OCI-LY7 (cell line): ENCODE measurements at regions not wholly inside any gene's neighbourhood (a gene's known extent, or its start where the extent isn't known, plus 50 kb on each side); places are given as distances from the start of the nearest gene placed in this dataset.
"Not testable (repeated sequence)": the region's sequence is repeated elsewhere in the genome, so short reads cannot be mapped to it uniquely, and the experiment has no call there.

Experiments
- EZH2phosphoT487 ChIP-seq: fragments of 200-600 bp; sonication (generic); IDR thresholded peaks from 2 replicates; pipeline ENCODE4 v1.6.1; 2018; ENCODE audit warnings: low read depth, borderline replicate concordance, mild to moderate bottlenecking, mixed run types, antibody characterized with exemption, low read length, moderate library complexity, mixed read lengths
- TF ChIP-seq, protein P1 (sequence below): fragments of 200-600 bp; sonication (generic); conservative IDR thresholded peaks from 2 replicates; pipeline ENCODE4 v1.5.1; 2014; ENCODE audit warnings: mild to moderate bottlenecking, antibody characterized with exemption, low read length, moderate library complexity, mixed read lengths

DNA sequence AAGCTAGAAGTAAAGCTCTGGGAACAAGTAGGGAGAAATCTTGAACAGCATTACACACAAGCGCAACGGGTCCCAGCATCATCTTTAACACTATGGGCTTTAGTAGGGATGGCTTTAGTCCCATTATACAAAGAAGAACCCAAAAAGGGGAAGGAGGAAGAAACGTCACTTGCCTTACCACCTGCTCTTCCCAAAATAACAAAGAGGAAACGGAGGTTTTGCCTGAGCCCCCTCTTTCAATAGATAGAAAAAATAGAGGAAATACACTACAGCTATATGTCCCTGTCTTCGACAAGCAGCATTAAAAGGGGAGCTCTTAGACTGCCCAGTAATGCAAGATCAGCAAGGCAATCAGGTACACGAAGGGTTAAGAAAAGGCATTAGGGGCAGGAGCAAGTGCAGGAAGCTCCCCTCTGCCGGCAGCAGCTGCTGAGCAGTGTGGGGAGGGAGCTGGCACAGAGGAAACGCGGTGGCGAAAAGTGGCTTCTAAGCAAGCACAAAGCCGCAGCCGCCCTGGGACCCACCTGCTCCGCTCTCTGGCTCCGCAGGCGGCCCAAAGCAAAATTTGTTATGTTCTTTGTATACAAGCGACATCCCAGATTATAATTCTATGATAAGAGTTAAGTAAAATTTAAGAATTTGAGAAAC lies 1172.4 kb downstream of the TMEM121 start:
- TF ChIP-seq, protein P1, sequence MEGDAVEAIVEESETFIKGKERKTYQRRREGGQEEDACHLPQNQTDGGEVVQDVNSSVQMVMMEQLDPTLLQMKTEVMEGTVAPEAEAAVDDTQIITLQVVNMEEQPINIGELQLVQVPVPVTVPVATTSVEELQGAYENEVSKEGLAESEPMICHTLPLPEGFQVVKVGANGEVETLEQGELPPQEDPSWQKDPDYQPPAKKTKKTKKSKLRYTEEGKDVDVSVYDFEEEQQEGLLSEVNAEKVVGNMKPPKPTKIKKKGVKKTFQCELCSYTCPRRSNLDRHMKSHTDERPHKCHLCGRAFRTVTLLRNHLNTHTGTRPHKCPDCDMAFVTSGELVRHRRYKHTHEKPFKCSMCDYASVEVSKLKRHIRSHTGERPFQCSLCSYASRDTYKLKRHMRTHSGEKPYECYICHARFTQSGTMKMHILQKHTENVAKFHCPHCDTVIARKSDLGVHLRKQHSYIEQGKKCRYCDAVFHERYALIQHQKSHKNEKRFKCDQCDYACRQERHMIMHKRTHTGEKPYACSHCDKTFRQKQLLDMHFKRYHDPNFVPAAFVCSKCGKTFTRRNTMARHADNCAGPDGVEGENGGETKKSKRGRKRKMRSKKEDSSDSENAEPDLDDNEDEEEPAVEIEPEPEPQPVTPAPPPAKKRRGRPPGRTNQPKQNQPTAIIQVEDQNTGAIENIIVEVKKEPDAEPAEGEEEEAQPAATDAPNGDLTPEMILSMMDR, result 0 out of 2 replicates have a peak, but pooled peaks have one; percentile 21
- not testable (repeated sequence) for TF ChIP-seq EZH2phosphoT487
